ENCODE measurements at regions not wholly inside any gene's neighbourhood (a gene's known extent, or its start where the extent isn't known, plus 50 kb on each side); places are given as distances from the start of the nearest gene placed in this dataset.

DNA sequence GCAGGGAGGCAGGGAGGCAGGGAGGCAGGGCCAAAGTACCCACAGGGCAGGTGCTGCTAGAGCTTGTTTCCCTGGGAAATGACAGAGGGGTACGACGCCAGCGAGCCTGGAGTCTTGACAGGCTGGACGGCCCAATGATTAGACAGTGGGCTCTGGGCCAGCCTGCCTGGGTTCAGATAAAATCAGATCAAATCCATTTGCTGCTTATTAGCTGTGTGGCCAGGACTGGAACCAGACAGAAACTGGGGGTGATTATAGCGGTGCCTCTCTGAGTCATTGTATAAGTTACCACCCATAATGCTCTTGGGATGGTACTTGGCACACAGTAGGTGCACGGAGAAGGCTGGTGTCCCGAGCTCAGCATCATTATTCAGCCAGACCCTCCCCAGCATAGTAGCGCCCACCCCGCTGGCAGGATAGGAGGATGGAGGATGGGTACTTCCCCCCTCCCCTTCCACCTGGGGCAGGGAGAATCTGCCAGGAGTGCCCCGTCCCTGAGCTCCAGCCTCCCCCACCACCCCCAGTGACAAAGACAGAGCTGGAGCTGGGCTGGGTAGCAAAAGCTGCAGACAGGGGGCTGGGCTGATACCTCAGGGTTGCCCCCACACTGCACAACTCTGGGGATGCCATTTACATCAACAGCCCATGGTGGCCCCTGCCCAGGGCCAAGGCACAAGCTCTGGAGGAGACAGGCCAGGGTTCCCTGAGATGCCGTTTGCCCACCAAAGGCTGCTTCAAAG lies 77.6 kb upstream of the TNRC6C start:
- no peak for DNase-seq (ENCODE audit: low spot score)
- H3K27ac ChIP-seq: no peak overlapping the region
- TF ChIP-seq, protein P1, sequence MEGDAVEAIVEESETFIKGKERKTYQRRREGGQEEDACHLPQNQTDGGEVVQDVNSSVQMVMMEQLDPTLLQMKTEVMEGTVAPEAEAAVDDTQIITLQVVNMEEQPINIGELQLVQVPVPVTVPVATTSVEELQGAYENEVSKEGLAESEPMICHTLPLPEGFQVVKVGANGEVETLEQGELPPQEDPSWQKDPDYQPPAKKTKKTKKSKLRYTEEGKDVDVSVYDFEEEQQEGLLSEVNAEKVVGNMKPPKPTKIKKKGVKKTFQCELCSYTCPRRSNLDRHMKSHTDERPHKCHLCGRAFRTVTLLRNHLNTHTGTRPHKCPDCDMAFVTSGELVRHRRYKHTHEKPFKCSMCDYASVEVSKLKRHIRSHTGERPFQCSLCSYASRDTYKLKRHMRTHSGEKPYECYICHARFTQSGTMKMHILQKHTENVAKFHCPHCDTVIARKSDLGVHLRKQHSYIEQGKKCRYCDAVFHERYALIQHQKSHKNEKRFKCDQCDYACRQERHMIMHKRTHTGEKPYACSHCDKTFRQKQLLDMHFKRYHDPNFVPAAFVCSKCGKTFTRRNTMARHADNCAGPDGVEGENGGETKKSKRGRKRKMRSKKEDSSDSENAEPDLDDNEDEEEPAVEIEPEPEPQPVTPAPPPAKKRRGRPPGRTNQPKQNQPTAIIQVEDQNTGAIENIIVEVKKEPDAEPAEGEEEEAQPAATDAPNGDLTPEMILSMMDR (conservative IDR thresholded peaks at IDR 0.05; ENCODE audit: low read depth): no peak
- CTCF ChIA-PET: interaction anchor here (0.5 kb wide), 1 partner anchor 83 kb away, joined by 5 read pairs; no protein-coding TSS in a partner anchor
- POLR2A ChIA-PET (ENCODE audit: low non-redundant PET): no interaction called here

DNA sequence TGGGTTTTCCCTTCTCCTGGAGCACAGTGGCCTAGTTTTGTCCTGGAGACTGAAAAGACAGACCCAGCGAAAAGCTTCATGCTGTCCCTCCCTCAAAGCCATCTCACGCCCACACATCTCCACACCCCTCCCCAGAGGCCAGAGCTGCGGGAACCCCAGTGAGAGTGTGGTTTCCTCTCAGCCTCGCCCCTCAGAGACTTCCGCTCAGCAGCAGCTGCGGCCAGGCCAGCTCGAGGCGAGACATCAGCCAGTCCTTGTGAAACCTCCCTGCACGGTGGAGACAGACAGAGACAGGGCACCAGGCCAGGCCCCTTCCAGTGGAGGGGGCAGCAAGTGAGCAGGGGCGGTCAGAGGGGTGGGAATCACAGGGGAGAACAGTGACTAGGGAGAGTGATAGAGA lies 77.0 kb upstream of the TNRC6C start:
- ChIA-PET CTCF (interaction anchor here (0.5 kb wide), 1 partner anchor 84 kb away, joined by 5 read pairs; no protein-coding TSS in a partner anchor), POLR2A (ENCODE audit: low non-redundant PET) (no interaction called here)
- H3K27ac ChIP-seq: no peak overlapping the region
- TF ChIP-seq, protein P1 (conservative IDR thresholded peaks at IDR 0.05; ENCODE audit: low read depth): no peak
- no peak for DNase-seq (ENCODE audit: low spot score)

DNA sequence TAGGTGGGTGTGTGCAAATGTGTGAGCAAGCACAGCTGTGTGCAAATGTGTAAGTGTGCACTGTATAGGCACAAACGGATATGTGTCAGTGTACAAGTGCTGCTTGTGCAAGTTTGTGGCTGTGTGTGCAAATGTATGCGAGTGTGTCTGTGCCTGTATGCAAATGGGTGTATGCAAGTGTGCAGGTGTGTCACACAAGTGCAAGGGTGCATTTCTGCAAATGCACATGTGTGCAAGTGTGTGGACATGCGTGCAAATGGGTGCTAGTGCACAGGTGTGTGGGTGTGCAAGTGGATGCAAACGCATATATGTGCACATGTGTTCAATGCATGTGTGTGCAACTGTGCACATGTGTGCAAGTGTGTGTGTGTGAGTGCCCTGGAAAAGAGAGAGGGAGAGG lies 76.5 kb upstream of the TNRC6C start:
- ChIA-PET CTCF (no interaction called here), POLR2A (ENCODE audit: low non-redundant PET) (no interaction called here)
- TF ChIP-seq, protein P1 (conservative IDR thresholded peaks at IDR 0.05; ENCODE audit: low read depth): no peak
- no peak overlapping the region for H3K27ac ChIP-seq
- no peak for DNase-seq (ENCODE audit: low spot score)

DNA sequence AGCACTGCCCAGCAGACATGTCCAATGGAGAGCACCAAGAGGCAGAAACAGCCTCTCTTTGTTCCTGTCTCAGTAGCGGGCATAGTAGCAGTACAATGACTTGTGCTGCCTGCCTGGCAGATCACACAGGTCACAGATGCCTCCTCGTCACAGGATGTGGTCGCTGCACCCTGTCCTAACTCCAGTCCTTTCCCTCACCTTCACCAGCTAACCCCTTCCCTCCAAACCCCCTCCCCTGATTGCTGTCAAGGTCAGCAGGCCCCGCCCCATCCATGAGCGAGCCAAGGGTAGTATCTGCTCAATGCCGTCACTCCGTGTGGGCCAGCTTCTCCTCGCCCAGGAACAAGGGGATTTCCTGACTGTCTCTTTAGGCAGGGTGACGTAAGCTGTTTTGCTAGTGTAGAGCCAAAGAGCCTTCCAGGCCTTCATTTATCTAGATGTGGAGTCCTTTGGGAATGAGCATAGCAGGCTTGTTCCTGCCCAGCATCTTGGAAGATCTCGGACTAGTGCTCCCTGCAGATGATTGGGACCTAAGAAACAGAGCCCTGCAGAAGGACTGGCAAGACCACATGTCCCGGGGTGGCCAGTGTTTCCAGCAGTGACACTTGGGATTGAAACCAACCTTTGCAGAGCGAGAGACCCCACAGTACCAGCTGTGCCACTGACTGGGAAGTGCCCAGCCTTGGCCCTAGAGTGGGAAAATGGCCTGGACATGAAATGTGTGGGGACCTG lies 75.9 kb upstream of the TNRC6C start:
- ChIA-PET CTCF (no interaction called here), POLR2A (ENCODE audit: low non-redundant PET) (no interaction called here)
- no peak overlapping the region for H3K27ac ChIP-seq
- DNase-seq (ENCODE audit: low spot score): no peak
- TF ChIP-seq, protein P1 (conservative IDR thresholded peaks at IDR 0.05; ENCODE audit: low read depth): no peak

DNA sequence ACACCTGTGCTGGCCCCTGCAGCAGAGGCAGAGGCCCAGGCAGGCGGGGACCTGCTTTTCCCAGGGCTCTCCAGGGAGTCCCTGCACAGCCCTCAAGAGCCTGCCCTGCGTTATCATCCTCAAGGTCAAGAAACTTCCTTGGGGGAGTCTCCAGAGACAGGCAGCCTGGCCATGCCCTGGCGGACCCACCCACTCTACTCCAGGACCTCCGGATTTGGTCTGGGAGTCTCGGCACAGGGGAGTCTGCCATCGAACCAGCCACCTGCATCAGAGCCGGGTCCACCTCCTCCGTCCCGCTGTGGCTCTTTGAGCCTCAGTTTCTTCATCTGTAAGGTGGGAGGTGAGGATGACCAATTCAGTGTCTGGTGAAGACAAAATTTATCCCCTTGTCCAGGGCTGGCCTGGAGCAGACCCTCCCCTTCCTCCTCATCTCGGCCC lies 75.3 kb upstream of the TNRC6C start:
- H3K27ac ChIP-seq: no peak overlapping the region
- TF ChIP-seq, protein P1 (conservative IDR thresholded peaks at IDR 0.05; ENCODE audit: low read depth): no peak
- ChIA-PET CTCF (no interaction called here), POLR2A (ENCODE audit: low non-redundant PET) (no interaction called here)
- DNase-seq (ENCODE audit: low spot score): no peak

DNA sequence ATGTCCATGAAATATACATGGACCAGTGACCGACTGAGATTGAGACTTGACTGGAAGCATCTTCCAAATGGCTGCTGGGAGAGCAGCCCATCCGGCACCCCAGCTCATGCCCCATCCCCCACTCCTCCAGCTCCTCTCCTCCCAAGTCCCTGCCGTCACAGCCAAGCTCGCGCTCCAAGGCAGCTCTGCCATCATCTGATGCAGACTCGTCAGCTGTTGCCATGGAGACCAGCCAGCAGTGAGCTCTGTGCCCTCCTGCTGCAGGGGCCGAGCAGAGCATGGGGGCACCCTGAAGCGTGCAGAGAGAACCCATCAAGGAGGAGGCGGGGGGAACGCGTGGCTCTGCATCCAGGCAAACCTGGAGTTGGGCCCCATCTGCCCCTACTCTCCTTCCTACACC lies 74.5 kb upstream of the TNRC6C start:
- TF ChIP-seq, protein P1 (conservative IDR thresholded peaks at IDR 0.05; ENCODE audit: low read depth): no peak
- POLR2A ChIA-PET (ENCODE audit: low non-redundant PET): no interaction called here
- no peak for DNase-seq (ENCODE audit: low spot score)
- CTCF ChIA-PET: no interaction called here
- no peak overlapping the region for H3K27ac ChIP-seq
